HEK293T (cell line): ENCODE measurements at regions not wholly inside any gene's neighbourhood (a gene's known extent, or its start where the extent isn't known, plus 50 kb on each side); places are given as distances from the start of the nearest gene placed in this dataset.

ENCODE experiments used
- CTCF ChIA-PET: fragments of 350-600 bp; formaldehyde crosslinking; extraction: SDS; loops from one replicate; lab custom pipeline; 2021; ENCODE audit warnings: antibody characterized with exemption, inconsistent platforms; lab: Yijun Ruan, JAX
- POLR2A ChIA-PET: fragments of 350-600 bp; formaldehyde crosslinking; extraction: SDS; loops from one replicate; lab custom pipeline; 2020; ENCODE audit warnings: antibody characterized with exemption, inconsistent platforms; lab: Yijun Ruan, JAX
- DNase-seq: peaks from one replicate; pipeline ENCODE4 v3.0.0; 2012; ENCODE audit warnings: mixed read lengths; ENCODE audit errors: extremely low spot score
- ARNT ChIP-seq: fragments of 450-650 bp; IDR thresholded peaks from 2 replicates; pipeline ENCODE4 v1.6.1; 2017; ENCODE audit warnings: mild to moderate bottlenecking
- BHLHE40 ChIP-seq: fragments of 450-650 bp; IDR thresholded peaks from 2 replicates; pipeline ENCODE4 v1.6.1; 2016; ENCODE audit warnings: mild to moderate bottlenecking, moderate library complexity, borderline replicate concordance
- CTBP1 ChIP-seq: fragments of 450-650 bp; IDR thresholded peaks from 2 replicates; pipeline ENCODE4 v1.6.1; 2016; ENCODE audit warnings: borderline replicate concordance
- ELF4 ChIP-seq: fragments of 450-650 bp; IDR thresholded peaks from 2 replicates; pipeline ENCODE4 v1.6.1; 2017; ENCODE audit warnings: antibody characterized with exemption
- FOXA1 ChIP-seq: fragments of 450-650 bp; IDR thresholded peaks from 2 replicates; pipeline ENCODE4 v1.6.1; 2016; ENCODE audit warnings: mild to moderate bottlenecking
- FOXK2 ChIP-seq: fragments of 450-650 bp; IDR thresholded peaks from 2 replicates; pipeline ENCODE4 v1.6.1; 2016; ENCODE audit warnings: mild to moderate bottlenecking
- FOXM1 ChIP-seq: fragments of 450-650 bp; IDR thresholded peaks from 2 replicates; pipeline ENCODE4 v1.6.1; 2017; ENCODE audit warnings: mild to moderate bottlenecking, borderline replicate concordance
- HDGF ChIP-seq: fragments of 450-650 bp; IDR thresholded peaks from 2 replicates; pipeline ENCODE4 v1.6.1; 2017; ENCODE audit warnings: antibody characterized with exemption, borderline replicate concordance
- L3MBTL2 ChIP-seq: fragments of 450-650 bp; conservative IDR thresholded peaks from 2 replicates; pipeline ENCODE4 v1.6.1; 2016; ENCODE audit warnings: mild to moderate bottlenecking
- LEF1 ChIP-seq: fragments of 450-650 bp; IDR thresholded peaks from 2 replicates; pipeline ENCODE4 v1.6.1; 2017; ENCODE audit warnings: mild to moderate bottlenecking, borderline replicate concordance
- NFRKB ChIP-seq: fragments of 450-650 bp; IDR thresholded peaks from 2 replicates; pipeline ENCODE4 v1.6.1; 2016; ENCODE audit warnings: mild to moderate bottlenecking, moderate library complexity
- PKNOX1 ChIP-seq: fragments of 450-650 bp; IDR thresholded peaks from 2 replicates; pipeline ENCODE4 v1.6.1; 2016
- SP1 ChIP-seq: fragments of 450-650 bp; IDR thresholded peaks from 2 replicates; pipeline ENCODE4 v1.6.1; 2017
- SUZ12 ChIP-seq: fragments of 450-650 bp; IDR thresholded peaks from 2 replicates; pipeline ENCODE4 v1.6.1; 2016; ENCODE audit warnings: mild to moderate bottlenecking
- TARDBP ChIP-seq: fragments of 450-650 bp; IDR thresholded peaks from 2 replicates; pipeline ENCODE4 v1.6.1; 2016
- ZNF384 ChIP-seq: fragments of 450-650 bp; IDR thresholded peaks from 2 replicates; pipeline ENCODE4 v1.6.1; 2016

- CTCF ChIA-PET, result no interaction called here
- POLR2A ChIA-PET, result no interaction called here
- DNase-seq, result no peak
- TF ChIP-seq ELF4 (no peak), TARDBP (no peak), SP1 (no peak), L3MBTL2 (no peak), FOXA1 (no peak), LEF1 (no peak), ARNT (no peak), SUZ12 (no peak), HDGF (no peak)
These were observed 245.0 kb downstream of the RFPL4B start for GRCh38 chr6:112592159-112592558.

- ChIA-PET POLR2A (no interaction called here), CTCF (no interaction called here)
- TF ChIP-seq FOXK2 (no peak), L3MBTL2 (no peak), BHLHE40 (no peak), CTBP1 (no peak), SUZ12 (no peak), ARNT (no peak), NFRKB (no peak), TARDBP (no peak), HDGF (no peak), FOXA1 (no peak), LEF1 (no peak), ELF4 (no peak), PKNOX1 (no peak), SP1 (no peak), ZNF384 (no peak), FOXM1 (no peak)
- DNase-seq, result no peak
These were observed 247.9 kb downstream of the RFPL4B start for GRCh38 chr6:112594886-112595594.

DNA sequence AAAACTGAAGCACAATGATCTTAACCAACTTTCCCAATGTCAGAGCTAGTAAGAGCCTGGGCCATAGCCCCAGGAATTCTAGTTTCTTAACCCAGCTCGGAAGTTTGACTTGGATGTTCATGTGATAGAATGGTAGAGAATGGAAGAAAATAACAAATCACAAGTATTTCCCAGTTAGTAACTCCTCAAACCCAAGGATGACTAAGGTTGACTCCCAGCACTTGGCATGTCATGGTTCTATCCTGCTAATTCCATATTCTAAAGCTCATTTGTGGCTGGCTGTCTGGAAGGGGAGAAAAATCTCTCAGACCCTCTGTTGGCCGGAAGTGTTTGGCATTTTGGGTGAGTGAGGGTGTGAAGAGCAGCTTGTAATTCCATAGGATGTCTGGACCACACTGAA lies 248.7 kb downstream of the RFPL4B start:
- POLR2A ChIA-PET, result no interaction called here
- DNase-seq, result no peak
- TF ChIP-seq L3MBTL2 (no peak), TARDBP (no peak), ELF4 (no peak), ARNT (no peak), SP1 (no peak), ZNF384 (no peak), FOXK2 (no peak), HDGF (no peak), SUZ12 (no peak), LEF1 (no peak), BHLHE40 (no peak), CTBP1 (no peak), FOXM1 (no peak), PKNOX1 (no peak), NFRKB (no peak), FOXA1 (no peak)
- CTCF ChIA-PET, result no interaction called here

DNA sequence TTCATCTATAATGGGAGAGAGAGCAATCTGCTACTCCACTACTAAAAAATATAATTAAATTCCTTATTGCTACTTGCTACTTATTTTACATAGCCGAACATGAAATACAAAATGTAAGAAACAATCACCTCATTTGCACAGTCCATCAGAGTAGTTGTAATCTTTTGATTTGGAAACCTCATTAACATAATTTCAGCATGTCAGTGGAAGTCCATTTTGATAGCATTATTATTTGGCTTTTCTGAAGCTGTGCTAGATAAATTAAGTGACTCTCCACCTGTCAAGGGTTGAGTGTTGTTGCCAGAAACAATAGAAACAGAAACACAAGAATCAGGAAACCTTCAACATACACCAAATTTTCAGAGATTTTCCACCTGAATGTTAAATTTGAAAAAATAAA lies 250.0 kb downstream of the RFPL4B start:
- no peak for DNase-seq
- POLR2A ChIA-PET, result no interaction called here
- CTCF ChIA-PET, result no interaction called here
- TF ChIP-seq FOXK2, result no peak
- no peak for TF ChIP-seq CTBP1
- no peak for TF ChIP-seq L3MBTL2
- no peak for TF ChIP-seq SP1
- no peak for TF ChIP-seq ZNF384
- no peak for TF ChIP-seq HDGF
- no peak for TF ChIP-seq TARDBP
- no peak for TF ChIP-seq NFRKB
- TF ChIP-seq SUZ12, result no peak
- TF ChIP-seq BHLHE40, result no peak
- TF ChIP-seq ARNT, result no peak
- TF ChIP-seq FOXM1, result no peak
- TF ChIP-seq FOXA1, result no peak
- no peak for TF ChIP-seq ELF4
- TF ChIP-seq LEF1, result no peak
- no peak for TF ChIP-seq PKNOX1

DNA sequence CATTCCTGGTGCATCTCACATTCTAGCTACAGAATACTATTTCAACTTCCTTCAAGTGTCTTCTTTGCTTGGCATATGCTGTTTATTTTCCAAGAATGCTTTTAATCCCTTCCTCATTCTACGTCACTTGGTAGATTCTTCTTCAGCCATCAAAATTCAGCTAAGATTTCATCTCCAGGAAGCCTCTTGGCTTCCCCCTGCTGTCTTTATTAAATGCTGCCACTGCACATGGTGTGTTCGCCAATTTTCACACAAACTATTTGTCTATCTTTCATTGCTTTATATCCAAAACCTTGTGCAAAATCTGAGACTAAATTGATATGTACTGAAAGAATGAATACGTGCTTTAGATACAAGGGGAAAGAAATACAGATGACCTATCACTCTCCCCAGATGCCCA lies 253.0 kb downstream of the RFPL4B start:
- no peak for DNase-seq
- POLR2A ChIA-PET, result no interaction called here
- CTCF ChIA-PET, result no interaction called here
- no peak for TF ChIP-seq HDGF
- TF ChIP-seq FOXK2, result no peak
- no peak for TF ChIP-seq SUZ12
- no peak for TF ChIP-seq L3MBTL2
- no peak for TF ChIP-seq FOXA1
- no peak for TF ChIP-seq LEF1
- no peak for TF ChIP-seq ZNF384

- POLR2A ChIA-PET, result no interaction called here
- TF ChIP-seq SUZ12 (no peak), TARDBP (no peak), FOXA1 (no peak), FOXK2 (no peak), LEF1 (no peak), L3MBTL2 (no peak), FOXM1 (no peak), BHLHE40 (no peak), ELF4 (no peak), CTBP1 (no peak), SP1 (no peak), HDGF (no peak), NFRKB (no peak), PKNOX1 (no peak), ARNT (no peak), ZNF384 (no peak)
These were observed 256.6 kb downstream of the RFPL4B start for GRCh38 chr6:112603726-112604125.

More at GRCh38 chr6:112603726-112604125, 256.6 kb downstream of the RFPL4B start:
- CTCF ChIA-PET, result no interaction called here
- no peak for DNase-seq
